T-helper 1 cell treated with Interleukin-12 subunit alpha and Interleukin-12 subunit beta and Interleukin-4 antibody, amounts not matched to agents 30 ng/mL and 1 ng/mL, for 36 hours (primary cell): ENCODE measurements at regions not wholly inside any gene's neighbourhood (a gene's known extent, or its start where the extent isn't known, plus 50 kb on each side); places are given as distances from the start of the nearest gene placed in this dataset.
"Not testable (repeated sequence)": the region's sequence is repeated elsewhere in the genome, so short reads cannot be mapped to it uniquely, and the experiment has no call there.

Experiments
- intact Hi-C: fragments of 100-400 bp; cut with micrococcal nuclease; formaldehyde crosslinking; loops from one replicate; pipeline ENCODE4 v1.15.1; 2024

DNA sequence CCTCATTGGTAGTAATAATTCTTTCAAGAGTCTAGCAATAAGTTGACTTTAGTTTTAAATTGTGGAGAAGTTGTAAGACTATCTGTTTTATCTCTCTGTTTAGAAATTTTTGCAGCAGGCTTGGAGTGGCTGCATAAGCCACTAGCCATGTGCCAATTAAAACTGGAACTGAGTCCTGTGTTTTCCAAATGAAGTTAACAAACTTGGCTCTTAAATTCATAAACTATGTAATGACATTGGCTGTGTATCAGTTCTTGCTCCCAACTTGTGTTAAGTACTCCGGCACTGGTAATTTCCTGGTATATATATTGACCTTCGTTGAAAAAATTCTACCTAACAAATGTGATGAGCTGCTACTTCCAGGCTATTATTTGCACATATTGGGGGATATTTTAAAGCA, 420.4 kb downstream of the GBA3 start:
- intact Hi-C loops, result no loop called here

DNA sequence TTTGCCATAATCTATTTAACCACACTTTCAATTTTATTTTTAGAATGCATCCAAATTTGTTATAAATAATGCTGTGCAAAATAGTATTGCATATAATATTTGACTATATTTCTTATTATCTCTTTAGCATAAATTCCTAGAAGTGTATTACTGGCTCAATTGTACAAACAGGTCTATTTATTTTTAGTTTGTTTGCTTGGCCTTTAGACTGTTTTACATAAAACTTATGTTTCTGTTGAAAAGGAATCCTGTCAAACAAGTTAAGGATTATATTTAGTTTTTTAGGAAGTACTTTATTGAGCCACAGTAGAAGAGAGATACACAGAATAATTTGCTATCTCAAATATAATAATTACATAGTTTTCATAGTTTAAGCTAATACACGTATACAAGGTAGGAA, 413.8 kb downstream of the GBA3 start:
- intact Hi-C loops, result no loop called here

DNA sequence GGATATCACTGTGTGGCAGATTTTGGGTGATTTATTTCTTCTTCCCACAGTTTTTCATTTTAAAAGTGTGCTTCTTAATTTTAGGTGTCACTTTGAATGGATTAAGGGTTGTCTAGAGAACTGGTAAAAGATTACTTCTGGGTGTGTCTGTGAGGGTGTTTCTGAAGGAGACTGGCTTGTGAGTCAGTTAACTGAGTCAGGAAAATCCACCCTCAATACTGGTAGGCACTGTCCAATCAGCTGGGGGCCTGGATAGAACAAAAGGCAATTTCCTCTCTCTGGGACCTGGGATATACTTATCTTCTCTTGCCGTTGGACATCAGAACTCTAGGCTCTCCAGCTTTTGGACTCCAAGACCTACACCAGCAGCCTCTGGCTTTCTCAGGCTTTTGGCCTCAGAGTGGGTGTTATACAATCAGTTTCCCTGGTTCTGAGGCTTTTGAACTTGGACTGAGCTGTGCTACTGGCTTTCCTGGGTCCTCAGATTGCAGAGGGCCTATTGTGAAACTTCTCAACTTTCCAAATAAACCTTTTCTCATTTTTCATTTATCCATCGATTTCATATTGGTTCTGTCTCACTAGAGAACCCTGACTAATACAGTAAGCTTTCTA, 413.1 kb downstream of the GBA3 start:
- intact Hi-C loops, result no loop called here

DNA sequence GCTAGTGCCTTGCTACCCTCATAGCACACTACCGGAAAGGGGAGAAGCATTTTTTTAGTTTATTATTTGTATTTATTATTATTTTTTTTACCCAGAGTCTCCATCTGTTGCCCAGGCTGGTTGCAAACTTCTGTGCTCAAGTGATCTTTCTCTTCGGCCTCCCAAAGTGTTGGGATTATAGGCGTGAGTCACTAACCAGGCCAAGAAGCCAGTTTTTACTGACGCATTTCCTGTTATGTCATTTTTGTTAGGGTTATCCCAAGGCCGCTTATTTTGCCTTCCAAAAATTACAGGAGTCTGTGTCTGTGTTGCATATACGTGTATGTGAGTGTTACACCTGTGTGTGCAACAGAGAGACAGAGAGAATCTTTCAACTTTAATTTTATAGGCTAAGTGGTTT, 404.5 kb downstream of the GBA3 start:
- intact Hi-C loops, result no loop called here

DNA sequence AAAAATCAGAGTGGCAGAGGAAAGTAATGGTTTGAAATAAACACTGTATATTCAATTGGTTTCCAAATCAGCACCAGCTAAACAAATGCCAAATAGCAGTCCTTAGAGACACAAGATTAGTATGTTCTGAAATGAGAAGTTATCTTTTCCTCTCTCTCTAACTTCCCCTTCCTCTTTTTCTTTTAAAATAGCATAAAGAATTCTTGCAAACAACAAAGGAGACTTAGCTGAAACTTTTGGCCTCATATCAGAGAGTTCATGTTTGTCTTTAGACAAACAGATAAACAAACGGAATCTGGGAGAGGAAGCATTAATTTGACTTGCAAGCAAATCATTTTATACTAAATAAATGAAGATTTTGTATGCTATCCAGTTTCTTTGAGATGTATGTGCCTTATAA, 399.0 kb downstream of the GBA3 start:
- intact Hi-C loops, result no loop called here

DNA sequence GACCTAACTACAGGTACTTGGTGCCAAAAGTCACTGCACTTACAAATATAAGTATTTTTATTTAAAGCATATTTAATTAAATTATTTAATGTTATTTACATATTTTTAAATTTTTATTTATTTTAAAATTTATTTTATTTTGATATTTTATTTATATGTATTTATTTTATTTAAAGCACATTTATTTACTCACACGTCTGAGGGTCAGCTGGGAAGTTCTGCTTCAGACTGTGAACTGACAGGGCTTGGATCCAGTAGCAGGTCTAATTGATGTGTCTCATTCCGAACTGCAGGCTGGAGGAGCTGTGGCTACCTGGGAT, 392.5 kb downstream of the GBA3 start:
- intact Hi-C loops, result no loop called here

DNA sequence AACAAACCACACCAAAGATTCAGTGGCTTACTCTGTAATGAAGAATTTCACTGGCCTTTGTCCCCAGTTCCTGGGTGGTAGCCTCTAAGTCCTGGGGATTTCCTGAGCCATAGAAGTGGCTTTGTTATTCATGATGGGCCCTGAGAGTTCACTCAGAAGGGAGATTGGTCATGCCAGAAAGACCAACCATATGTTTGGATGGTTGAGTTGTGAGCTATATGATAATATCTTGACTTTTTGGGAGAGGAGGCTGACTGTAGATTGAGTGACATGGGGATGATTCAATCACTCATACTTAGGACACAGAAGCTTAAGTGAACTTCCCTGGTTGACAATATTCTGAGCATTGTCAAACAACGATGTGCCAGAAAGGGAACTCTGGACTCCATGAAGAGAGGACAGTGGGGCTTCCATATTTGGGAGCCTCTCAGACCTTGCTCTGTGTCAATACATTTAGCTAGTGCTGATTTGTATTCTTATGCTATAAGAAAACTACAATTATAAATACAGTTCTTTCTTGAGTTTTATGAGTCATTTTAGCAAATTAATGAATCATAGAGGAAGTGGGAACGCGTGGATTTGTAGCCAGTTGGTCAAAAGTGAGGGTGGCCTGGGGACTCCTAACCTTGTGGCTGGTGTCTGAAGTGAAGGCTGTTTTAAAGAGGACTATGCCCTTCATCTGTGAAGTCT, 392.0 kb downstream of the GBA3 start:
- intact Hi-C loops, result no loop called here

DNA sequence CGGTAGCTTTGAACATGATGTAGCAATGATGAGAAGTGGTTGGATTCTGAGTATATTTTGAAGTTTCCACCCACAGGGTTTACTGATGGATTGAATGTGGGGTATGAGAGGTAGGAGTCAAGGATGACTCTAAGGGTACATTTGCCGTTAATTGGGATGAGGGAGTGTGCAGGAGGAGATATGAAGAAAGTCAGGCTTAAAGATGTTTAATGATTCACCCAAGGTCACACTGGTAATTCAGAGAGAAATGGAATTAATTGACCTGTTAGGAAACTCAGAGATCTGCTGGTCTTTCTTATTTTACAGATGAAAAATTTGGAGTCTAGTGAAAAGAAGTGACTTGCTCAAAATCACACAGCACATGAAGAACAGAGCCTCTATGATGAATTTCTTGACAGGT, 390.7 kb downstream of the GBA3 start:
- intact Hi-C loops, result no loop called here

DNA sequence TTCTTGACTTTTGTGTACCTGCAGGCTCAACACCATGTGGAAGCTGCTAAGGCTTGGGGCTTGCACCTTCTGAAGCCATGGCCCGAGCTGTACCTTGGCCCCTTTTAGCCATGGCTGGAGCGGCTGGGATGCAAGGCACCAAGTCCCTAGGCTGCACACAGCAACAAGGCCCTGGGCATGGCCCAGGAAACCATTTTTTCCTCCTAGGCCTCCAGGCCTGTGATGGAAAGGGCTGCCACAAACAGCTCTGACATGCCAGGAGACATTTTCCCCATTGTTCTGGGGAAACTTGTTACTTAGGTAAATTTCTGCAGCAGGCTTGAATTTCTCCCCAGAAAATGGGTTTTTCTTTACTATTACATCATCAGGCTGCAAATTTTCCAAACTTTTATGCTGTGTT, 387.4 kb downstream of the GBA3 start:
- intact Hi-C loops, result not testable (repeated sequence)

DNA sequence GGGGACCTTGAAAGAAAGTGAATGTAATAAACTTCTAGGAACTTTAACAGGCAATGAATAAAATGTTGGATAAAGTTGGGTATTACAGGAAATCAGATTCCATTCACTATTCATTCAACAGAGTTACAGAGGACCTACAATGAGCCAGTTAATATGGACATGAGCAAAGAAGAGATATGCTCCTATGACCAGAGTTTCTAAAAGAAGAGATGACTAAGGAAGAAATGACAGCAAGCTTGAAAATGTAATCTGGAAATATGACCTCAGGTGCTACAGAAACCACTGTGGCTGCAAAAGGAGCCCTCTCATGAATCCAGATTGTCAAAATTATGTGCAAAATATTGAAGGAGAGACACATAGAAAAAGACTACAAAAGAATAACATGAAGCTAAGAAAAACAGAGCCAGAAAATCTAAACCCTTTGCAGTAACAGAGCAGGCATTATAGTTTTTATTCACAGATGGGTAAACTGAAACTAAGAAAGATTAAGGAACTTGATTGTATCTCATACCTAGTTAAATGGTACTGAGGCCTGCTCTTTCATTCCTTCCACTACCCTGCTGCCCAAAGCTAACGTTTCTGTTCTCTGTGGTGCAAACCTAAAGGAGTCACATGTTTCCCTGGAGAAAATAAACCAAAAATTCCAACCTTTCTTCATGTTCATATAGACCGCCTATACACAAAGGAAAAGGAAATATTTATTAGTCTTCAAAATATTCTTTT, 378.3 kb downstream of the GBA3 start:
- intact Hi-C loops, result no loop called here

DNA sequence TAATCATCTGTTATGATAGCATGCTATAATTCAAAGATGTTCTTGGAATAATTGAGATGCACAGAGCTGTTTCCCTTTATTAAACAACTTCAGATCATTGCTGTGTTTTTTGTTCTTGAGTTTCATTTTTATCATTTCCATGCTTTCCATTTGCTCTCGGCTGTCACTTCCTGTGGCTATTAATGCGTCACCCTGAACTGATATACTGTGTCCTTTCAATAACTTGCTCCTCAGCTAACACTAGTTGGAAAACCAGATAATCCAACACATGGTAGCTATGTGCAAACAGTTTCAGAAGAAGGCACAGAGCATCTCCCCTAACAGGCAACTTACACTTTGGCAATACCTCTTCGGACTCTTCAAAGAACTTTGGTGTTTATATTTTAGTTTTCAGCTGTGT, 376.0 kb downstream of the GBA3 start:
- intact Hi-C loops, result no loop called here

DNA sequence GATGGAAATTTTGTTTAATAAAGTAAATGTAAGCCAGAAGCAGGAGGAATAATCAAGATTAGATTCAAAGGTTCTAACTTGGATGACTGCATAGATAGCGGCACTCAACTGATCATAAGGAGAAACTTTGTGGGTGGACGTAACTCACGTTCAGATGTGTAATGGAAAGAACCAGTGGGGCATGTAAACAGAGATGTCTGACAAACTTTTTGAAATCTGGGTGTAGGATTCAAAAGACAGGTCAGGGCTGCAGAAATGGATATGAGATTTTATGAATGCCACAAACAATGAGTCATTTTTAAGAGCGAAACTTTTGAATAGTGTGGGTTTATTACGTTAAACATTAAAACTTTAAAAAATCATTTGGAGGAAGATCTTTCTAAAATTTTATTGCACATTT, 375.6 kb downstream of the GBA3 start:
- intact Hi-C loops, result no loop called here

DNA sequence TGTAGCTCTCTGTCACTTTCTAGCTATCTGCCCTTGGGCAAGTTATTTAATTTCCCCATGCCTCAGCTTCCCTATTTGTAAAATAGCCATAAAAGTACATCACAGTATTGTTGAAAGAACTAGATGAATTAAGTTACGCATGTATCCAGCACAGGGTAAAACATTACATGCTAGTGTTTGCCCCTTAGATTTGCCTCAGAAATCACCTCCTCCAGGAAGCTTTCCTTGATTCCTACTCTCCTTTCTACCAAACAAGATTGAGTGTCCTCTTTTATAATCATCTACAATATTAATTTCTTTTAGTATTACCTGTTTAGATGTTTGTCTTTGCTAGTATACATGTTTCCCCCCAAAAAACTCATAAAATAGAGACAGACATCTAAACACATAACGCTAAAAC, 369.5 kb downstream of the GBA3 start:
- intact Hi-C loops, result no loop called here

DNA sequence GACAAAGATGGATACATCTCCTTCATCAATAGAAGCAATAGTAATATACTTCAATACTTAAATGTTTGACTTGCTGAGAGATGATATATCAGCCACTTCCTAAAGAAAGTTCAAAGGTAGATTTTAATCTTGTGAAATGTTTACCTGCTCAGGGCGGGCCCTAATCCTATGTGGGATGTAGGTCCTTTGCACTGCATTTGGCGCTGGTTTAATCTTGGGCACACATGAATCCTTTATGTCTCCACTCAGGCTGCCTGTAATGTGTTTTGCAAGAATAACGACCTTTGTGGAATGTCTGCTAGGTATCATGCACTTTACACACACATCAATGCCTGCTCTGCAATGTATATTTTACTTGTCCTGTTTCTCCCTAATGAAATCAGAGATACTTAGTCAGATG, 368.7 kb downstream of the GBA3 start:
- intact Hi-C loops, result no loop called here

DNA sequence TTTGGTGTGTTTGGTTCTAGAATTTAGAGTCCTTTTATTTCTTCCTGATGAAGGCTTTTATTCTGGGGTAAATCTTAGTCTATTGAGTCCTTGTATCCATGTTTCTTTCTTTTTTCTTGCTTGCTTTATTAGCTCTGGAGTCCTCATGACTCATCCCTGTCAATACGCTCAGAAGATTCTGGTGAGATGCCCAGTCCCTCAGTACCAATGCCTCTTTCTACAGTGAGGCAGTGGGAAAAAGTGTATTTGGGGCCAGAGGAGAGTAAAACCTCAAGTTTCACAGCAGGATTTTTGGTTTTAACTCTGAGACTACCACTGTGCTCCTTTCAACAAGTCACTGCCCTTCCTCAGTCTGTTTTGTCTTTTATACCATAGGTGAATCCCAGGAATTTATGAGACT, 368.0 kb downstream of the GBA3 start:
- intact Hi-C loops, result no loop called here

DNA sequence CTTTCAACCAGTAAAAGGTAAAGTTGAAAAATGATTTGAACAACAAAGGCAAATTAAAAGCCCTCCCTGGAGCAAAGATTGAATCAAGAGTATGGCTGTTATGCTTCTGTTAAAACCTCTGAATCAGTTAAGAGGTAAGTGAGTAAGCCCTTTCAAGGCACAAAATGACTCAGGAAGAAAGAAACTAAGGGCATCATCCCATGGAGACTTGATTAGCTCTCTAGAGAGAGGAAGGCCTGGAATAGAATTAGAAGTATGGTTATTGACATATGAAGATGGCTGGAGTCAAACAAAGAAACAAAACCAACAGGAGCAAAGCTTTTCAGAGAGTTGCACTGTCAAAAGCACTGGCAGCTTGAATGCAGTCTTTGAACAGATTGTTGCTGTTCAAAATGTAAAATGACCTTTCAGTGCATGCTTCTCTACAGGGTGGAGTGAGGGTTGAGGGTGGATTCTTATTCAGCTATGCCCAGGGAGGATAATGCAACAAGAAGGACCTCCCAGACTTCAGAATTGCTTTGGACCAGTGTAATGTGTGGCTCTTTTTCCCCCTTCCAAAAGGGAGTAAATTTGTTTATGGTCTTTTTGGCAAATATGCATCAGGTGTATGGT, 365.5 kb downstream of the GBA3 start:
- intact Hi-C loops, result no loop called here

DNA sequence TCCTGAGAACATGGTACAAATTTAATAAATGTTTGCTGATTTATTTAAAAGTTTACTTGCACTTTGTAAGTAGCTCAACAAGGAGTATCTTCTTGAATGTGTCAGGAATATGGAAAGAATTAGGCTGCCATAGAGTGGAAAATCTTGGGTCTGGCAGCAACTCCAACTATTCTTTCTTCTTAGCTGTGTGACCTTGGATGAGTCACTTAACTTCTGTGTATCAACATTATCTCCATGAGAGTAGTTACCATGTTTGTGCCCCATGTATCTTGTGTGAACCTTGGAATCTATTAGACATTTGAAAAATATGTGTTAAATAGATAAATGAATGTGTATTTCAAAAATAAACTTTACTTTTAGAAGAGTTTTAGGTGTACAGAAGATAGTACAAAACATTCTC, 348.8 kb downstream of the GBA3 start:
- intact Hi-C loops, result no loop called here

DNA sequence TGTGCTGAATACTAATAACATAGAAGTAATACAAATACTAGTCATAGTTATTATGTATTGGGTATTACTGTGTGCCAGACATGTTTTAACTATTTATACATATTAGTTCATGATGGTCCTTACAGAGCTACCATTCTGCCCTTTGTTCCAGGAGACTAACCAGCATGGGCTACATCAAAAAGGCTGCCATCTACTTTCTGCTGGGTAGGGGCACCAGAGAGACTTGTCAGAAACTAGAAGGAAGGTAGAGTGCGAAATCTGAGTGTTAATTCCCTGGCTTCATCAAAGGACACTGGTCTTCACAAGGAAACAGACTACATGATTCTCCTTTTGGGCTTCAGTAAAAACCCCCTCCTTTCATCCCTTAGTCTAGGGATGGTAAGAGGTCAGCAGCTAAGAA, 347.8 kb downstream of the GBA3 start:
- intact Hi-C loops, result no loop called here

DNA sequence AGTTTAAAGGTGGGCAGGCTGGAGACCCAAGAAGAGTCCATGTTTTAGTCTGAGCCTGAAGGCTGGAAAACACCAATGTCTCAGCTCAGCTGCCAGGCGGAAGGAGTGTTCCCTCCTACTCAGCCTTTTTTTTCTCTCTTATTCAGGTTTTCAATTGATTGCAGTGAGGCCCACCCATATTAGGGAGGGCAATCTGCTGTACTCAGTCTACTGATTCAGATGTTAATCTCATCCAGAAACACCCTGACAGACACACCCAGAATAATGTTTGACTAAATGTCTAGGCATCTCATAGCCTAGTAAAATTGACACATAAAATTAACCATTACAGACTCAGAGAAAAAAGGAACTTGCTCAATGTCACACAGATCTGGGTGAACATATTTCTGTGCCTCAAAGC, 347.1 kb downstream of the GBA3 start:
- intact Hi-C loops, result no loop called here

DNA sequence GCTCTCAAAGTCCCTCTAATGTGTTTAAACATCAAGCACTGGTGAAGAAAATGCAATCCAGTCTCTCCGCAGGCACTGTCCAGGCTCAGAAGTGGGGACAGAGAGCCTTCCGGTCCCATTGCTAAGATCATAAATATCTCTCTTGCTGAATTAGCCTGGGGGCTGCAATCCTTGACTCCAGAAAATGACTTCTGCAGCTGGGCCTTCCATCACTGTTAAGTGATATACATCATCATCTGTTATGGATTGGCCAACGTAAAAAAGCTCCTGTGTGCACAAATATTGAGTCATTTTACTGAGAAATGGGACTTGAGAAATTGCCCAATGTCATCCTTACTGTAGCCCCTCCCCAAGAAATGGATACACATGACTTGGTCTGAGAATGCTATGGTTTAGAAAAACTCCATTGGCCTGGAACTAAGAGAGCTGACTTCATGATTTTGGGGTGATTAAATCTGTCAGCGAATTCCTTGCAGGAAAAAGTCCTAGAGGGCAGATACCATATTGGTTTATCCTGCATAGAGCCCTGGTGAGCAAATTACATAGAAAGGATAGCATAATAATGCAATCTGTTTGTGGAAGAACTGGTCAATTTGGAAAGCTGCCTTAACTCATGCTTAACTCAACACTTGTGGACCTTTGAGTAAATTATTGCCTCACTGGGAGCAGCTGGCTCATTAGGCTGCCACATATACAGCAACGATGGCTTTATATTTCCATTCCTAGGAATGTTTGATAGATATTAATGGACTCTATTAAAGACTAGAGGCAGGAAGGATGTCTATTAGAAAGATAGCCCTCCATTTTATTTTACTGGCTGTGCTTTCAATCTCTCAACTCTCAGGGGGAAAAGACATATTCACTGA, 346.1 kb downstream of the GBA3 start:
- intact Hi-C loops, result no loop called here

DNA sequence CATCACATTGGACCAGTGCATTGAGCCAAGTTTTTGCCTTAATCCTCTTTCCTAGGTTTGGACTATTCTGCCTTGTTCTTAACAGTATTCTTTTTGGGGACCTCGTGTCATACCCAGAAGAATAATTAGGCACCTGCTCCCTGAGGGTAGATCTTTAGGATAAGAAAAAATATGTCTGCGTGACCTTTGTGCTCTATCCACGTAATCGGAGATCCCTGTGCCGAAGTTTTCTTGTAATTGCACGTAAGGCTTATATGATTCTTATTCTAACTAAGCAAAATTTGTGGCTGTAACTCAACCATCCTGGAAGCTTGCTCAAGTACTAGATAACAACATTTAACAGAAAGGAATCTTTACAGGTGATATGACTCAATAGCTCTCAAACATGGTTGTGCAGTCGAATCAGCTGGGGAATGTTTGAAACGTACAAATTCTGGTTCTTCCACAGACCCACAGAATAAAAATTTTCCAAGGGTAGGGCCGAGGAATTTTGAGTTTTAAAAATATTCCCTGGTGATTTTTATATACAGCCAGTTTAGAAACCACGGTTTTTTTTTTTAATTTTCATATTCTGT, 344.3 kb downstream of the GBA3 start:
- intact Hi-C loops, result no loop called here
